GM12878 (cell line): ENCODE measurements at regions not wholly inside any gene's neighbourhood (a gene's known extent, or its start where the extent isn't known, plus 50 kb on each side); places are given as distances from the start of the nearest gene placed in this dataset.

Source experiments
- EGR1 ChIP-seq, 2 experiments: IDR thresholded peaks; 1 replicate in 1 of 2; 2 replicates in 1 of 2; pipeline ENCODE4 v1.6.1; 2011 to 2012; ENCODE audit warnings: low read depth in 2 of 2, low read length in 2 of 2, borderline replicate concordance in 1 of 2, mild to moderate bottlenecking in 1 of 2, moderate library complexity in 1 of 2
- EZH2 ChIP-seq: IDR thresholded peaks from 2 replicates; pipeline ENCODE4 v1.6.1; 2012; ENCODE audit warnings: low read depth, mild to moderate bottlenecking, control low read depth, inconsistent platforms, low read length, borderline replicate concordance; ENCODE audit not compliant: control insufficient read depth
- KDM1A ChIP-seq: fragments of 200-600 bp; sonication (generic); IDR thresholded peaks from 2 replicates; pipeline ENCODE4 v1.6.1; 2016; ENCODE audit warnings: borderline replicate concordance
- TBL1XR1 ChIP-seq: IDR thresholded peaks from 2 replicates; pipeline ENCODE4 v1.6.1; 2012; ENCODE audit warnings: low read depth, low read length, improper control_type of control experiment
- YY1 ChIP-seq: IDR thresholded peaks from 2 replicates; pipeline ENCODE4 v1.6.1; 2011; ENCODE audit warnings: low read depth, mild to moderate bottlenecking, low read length
- TF ChIP-seq, protein P1 (sequence below): IDR thresholded peaks from 2 replicates; pipeline ENCODE4 v1.6.1; 2012; ENCODE audit warnings: low read depth, low read length, improper control_type of control experiment
- TF ChIP-seq, protein P2 (sequence below), 3 experiments: IDR thresholded peaks in 2 of 3; conservative IDR thresholded peaks in 1 of 3; 2 replicates each; pipeline ENCODE4 v1.5.1; 2011; ENCODE audit warnings: low read depth in 3 of 3, low read length in 3 of 3, mild to moderate bottlenecking in 3 of 3, control low read depth in 2 of 3, moderate library complexity in 2 of 3, inconsistent platforms in 1 of 3, mixed read lengths in 1 of 3; ENCODE audit not compliant: control insufficient read depth in 2 of 3, insufficient read depth in 1 of 3; ENCODE audit errors: extremely low read depth in 1 of 3

DNA sequence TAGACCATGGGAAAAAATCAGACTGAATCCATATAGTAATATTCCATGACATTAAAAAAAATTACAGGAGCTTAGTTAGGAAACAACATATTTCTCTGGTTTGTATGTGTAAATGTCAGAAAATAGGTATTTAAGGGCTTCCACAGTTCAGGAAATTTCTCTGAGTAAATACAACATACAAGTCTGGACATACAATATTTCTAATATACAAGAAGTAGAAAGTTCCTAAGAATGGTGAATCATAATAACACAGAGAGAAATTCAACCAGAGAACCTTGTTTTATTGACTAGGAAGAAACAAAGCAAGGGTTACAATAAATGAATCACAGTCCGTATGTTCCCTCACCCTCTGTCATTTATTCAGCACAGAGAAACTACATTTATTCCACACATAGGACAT, 532.7 kb upstream of the FAT3 start:
- TF ChIP-seq TBL1XR1 (no peak), EZH2 (no peak), EGR1 (IDR thresholded peaks at IDR 0.05; ENCODE audit: borderline replicate concordance in 1 of 2, low read depth in 2 of 2, low read length in 2 of 2) (no peak), YY1 (no peak), KDM1A (no peak)
- TF ChIP-seq, protein P1, sequence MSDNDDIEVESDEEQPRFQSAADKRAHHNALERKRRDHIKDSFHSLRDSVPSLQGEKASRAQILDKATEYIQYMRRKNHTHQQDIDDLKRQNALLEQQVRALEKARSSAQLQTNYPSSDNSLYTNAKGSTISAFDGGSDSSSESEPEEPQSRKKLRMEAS = no peak
- TF ChIP-seq, protein P2, sequence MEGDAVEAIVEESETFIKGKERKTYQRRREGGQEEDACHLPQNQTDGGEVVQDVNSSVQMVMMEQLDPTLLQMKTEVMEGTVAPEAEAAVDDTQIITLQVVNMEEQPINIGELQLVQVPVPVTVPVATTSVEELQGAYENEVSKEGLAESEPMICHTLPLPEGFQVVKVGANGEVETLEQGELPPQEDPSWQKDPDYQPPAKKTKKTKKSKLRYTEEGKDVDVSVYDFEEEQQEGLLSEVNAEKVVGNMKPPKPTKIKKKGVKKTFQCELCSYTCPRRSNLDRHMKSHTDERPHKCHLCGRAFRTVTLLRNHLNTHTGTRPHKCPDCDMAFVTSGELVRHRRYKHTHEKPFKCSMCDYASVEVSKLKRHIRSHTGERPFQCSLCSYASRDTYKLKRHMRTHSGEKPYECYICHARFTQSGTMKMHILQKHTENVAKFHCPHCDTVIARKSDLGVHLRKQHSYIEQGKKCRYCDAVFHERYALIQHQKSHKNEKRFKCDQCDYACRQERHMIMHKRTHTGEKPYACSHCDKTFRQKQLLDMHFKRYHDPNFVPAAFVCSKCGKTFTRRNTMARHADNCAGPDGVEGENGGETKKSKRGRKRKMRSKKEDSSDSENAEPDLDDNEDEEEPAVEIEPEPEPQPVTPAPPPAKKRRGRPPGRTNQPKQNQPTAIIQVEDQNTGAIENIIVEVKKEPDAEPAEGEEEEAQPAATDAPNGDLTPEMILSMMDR (IDR thresholded peaks at IDR 0.05 in 2 of 3, conservative IDR thresholded peaks at IDR 0.05 in 1 of 3; ENCODE audit: control insufficient read depth in 2 of 3, extremely low read depth in 1 of 3, insufficient read depth in 1 of 3, low read depth in 3 of 3, low read length in 3 of 3) = no peak
